OCI-LY1 (cell line): ENCODE measurements at regions not wholly inside any gene's neighbourhood (a gene's known extent, or its start where the extent isn't known, plus 50 kb on each side); places are given as distances from the start of the nearest gene placed in this dataset.

ENCODE experiments used
- H2AFZ ChIP-seq: fragments of 200-600 bp; sonication (generic), shearing (Covaris generic); 2 replicates; pipeline ENCODE4 v1.6.0; 2014; ENCODE audit warnings: antibody characterized with exemption, mild to moderate bottlenecking, low read length
- H3F3A ChIP-seq: fragments of 200-600 bp; sonication (generic), shearing (Covaris generic); 2 replicates; pipeline ENCODE4 v1.6.0; 2014; ENCODE audit warnings: mild to moderate bottlenecking, antibody characterized with exemption, low read length, moderate library complexity; ENCODE audit not compliant: insufficient read depth
- H3K27ac ChIP-seq: fragments of 200-600 bp; sonication (generic); 2 replicates; pipeline ENCODE4 v1.5.1; 2014; ENCODE audit warnings: low read length, mixed run types, mild to moderate bottlenecking, low read depth; ENCODE audit not compliant: poor library complexity, severe bottlenecking
- H3K27me3 ChIP-seq: fragments of 200-600 bp; sonication (generic); 2 replicates; pipeline ENCODE4 v1.6.0; 2014; ENCODE audit warnings: antibody characterized with exemption, mild to moderate bottlenecking, low read length, moderate library complexity; ENCODE audit not compliant: insufficient read depth
- H3K36me3 ChIP-seq: fragments of 200-600 bp; sonication (generic); 2 replicates; pipeline ENCODE4 v1.6.1; 2014; ENCODE audit warnings: mild to moderate bottlenecking, antibody characterized with exemption, low read length, moderate library complexity, mixed read lengths; ENCODE audit not compliant: insufficient read depth
- H3K4me1 ChIP-seq: fragments of 200-600 bp; sonication (generic); 2 replicates; pipeline ENCODE4 v1.5.1; 2014; ENCODE audit warnings: mild to moderate bottlenecking, low read length, moderate library complexity; ENCODE audit not compliant: insufficient read depth, severe bottlenecking
- H3K4me2 ChIP-seq: fragments of 200-600 bp; sonication (generic), shearing (Covaris generic); 2 replicates; pipeline ENCODE4 v1.6.1; 2014; ENCODE audit warnings: low read length
- H3K4me3 ChIP-seq: fragments of 200-600 bp; sonication (generic); 2 replicates; pipeline ENCODE4 v1.5.1; 2014; ENCODE audit warnings: low read length, low read depth, mild to moderate bottlenecking, mixed read lengths; ENCODE audit not compliant: poor library complexity, severe bottlenecking
- H3K79me2 ChIP-seq: fragments of 200-600 bp; shearing (Covaris generic); 2 replicates; pipeline ENCODE4 v1.6.1; 2016; ENCODE audit warnings: mixed run types, low read length, mixed read lengths; ENCODE audit not compliant: insufficient read depth
- H3K9ac ChIP-seq: fragments of 200-600 bp; sonication (generic), shearing (Covaris generic); 2 replicates; pipeline ENCODE4 v1.6.1; 2014; ENCODE audit warnings: mild to moderate bottlenecking, low read length, mixed read lengths
- H3K9me2 ChIP-seq: fragments of 200-600 bp; sonication (generic), shearing (Covaris generic); 2 replicates; pipeline ENCODE4 v1.6.1; 2014; ENCODE audit warnings: low read depth, mild to moderate bottlenecking, low read length, mixed read lengths
- H3K9me3 ChIP-seq: fragments of 200-600 bp; shearing (Covaris generic); 2 replicates; pipeline ENCODE4 v1.6.1; 2014; ENCODE audit warnings: low read length, mixed read lengths
- H4K20me1 ChIP-seq: fragments of 200-600 bp; sonication (generic), shearing (Covaris generic); 2 replicates; pipeline ENCODE4 v1.6.0; 2016; ENCODE audit warnings: mild to moderate bottlenecking, low read length; ENCODE audit not compliant: insufficient read depth
- EZH2 ChIP-seq: fragments of 200-600 bp; sonication (generic), shearing (Covaris generic); IDR thresholded peaks from 2 replicates; pipeline ENCODE4 v1.8.0; 2017; ENCODE audit warnings: borderline replicate concordance, mixed run types, mild to moderate bottlenecking, antibody characterized with exemption, low read length, moderate library complexity, mixed read lengths
- TF ChIP-seq, protein P1 (sequence below): fragments of 200-600 bp; sonication (generic), shearing (Covaris generic); IDR thresholded peaks from 2 replicates; pipeline ENCODE4 v1.5.1; 2017; ENCODE audit warnings: mild to moderate bottlenecking, antibody characterized with exemption, low read length, moderate library complexity, mixed read lengths

GRCh38 chr6:93567164-93567563, 147.8 kb upstream of the EPHA7 start:
- Histone ChIP-seq H3K9me3 (no peaks in the 10 kb centered on the region), H3F3A (no peaks in the 10 kb centered on the region), H3K27me3 (no peaks in the 10 kb centered on the region), H2AFZ (no peak overlapping the region), H3K4me1 (no peaks in the 10 kb centered on the region), H3K79me2 (no peaks in the 10 kb centered on the region), H3K9me2 (no peaks in the 10 kb centered on the region), H3K4me3 (no peak overlapping the region), H3K9ac (no peak overlapping the region), H3K4me2 (no peak overlapping the region), H4K20me1 (no peaks in the 10 kb centered on the region), H3K36me3 (no peaks in the 10 kb centered on the region), H3K27ac (no peak overlapping the region)
- TF ChIP-seq, protein P1, sequence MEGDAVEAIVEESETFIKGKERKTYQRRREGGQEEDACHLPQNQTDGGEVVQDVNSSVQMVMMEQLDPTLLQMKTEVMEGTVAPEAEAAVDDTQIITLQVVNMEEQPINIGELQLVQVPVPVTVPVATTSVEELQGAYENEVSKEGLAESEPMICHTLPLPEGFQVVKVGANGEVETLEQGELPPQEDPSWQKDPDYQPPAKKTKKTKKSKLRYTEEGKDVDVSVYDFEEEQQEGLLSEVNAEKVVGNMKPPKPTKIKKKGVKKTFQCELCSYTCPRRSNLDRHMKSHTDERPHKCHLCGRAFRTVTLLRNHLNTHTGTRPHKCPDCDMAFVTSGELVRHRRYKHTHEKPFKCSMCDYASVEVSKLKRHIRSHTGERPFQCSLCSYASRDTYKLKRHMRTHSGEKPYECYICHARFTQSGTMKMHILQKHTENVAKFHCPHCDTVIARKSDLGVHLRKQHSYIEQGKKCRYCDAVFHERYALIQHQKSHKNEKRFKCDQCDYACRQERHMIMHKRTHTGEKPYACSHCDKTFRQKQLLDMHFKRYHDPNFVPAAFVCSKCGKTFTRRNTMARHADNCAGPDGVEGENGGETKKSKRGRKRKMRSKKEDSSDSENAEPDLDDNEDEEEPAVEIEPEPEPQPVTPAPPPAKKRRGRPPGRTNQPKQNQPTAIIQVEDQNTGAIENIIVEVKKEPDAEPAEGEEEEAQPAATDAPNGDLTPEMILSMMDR, result no peak
- no peak for TF ChIP-seq EZH2

- Histone ChIP-seq H3K36me3 (no peaks in the 10 kb centered on the region), H3K27ac (no peak overlapping the region), H3K9me2 (no peaks in the 10 kb centered on the region), H3K79me2 (no peaks in the 10 kb centered on the region), H3K4me2 (no peak overlapping the region), H3K9me3 (no peaks in the 10 kb centered on the region), H3K27me3 (no peaks in the 10 kb centered on the region), H3K4me1 (no peaks in the 10 kb centered on the region), H3F3A (no peaks in the 10 kb centered on the region), H2AFZ (no peak overlapping the region), H3K9ac (no peak overlapping the region), H3K4me3 (no peak overlapping the region), H4K20me1 (no peaks in the 10 kb centered on the region)
- no peak for TF ChIP-seq EZH2
Observed at GRCh38 chr6:93566285-93566684, 146.9 kb upstream of the EPHA7 start.

GRCh38 chr6:93562582-93562981, 143.2 kb upstream of the EPHA7 start:
- no peaks in the 10 kb centered on the region for H3K27me3 ChIP-seq
- H3F3A ChIP-seq, result no peaks in the 10 kb centered on the region
- H2AFZ ChIP-seq, result no peak overlapping the region
- no peaks in the 10 kb centered on the region for H3K79me2 ChIP-seq
- H3K4me3 ChIP-seq, result no peak overlapping the region
- no peaks in the 10 kb centered on the region for H4K20me1 ChIP-seq
- TF ChIP-seq EZH2, result no peak
- TF ChIP-seq, protein P1, result no peak
- H3K36me3 ChIP-seq, result no peaks in the 10 kb centered on the region
- no peaks in the 10 kb centered on the region for H3K4me1 ChIP-seq
- no peaks in the 10 kb centered on the region for H3K9me2 ChIP-seq
- no peak overlapping the region for H3K27ac ChIP-seq
- H3K9ac ChIP-seq, result no peak overlapping the region
- H3K9me3 ChIP-seq, result no peaks in the 10 kb centered on the region
- H3K4me2 ChIP-seq, result no peak overlapping the region

DNA sequence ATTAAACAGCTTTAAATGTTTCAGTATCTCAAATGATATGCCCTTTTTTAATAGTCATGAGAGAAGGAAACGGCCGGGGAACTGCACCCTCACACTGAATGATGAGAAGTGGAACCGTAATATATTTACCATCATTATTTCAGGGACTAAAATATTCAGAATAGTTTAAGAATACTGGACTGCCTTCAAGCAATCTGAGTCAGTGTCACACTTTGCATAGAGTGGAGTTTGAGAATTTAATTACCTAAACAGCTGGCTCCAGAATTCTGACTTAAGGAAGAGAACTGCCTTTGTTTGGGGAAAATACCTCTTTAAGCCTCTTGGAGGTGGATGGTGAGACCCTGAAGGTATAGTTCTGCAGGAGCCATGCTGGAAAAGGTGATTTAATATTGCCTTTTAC, 135.9 kb upstream of the EPHA7 start:
- H4K20me1 ChIP-seq, result no peaks in the 10 kb centered on the region
- no peaks in the 10 kb centered on the region for H3K4me1 ChIP-seq
- H2AFZ ChIP-seq, result no peak overlapping the region
- no peaks in the 10 kb centered on the region for H3K36me3 ChIP-seq
- no peaks in the 10 kb centered on the region for H3K79me2 ChIP-seq
- TF ChIP-seq, protein P1, result no peak
- TF ChIP-seq EZH2, result no peak
- H3K9me2 ChIP-seq, result no peaks in the 10 kb centered on the region
- H3K27ac ChIP-seq, result no peak overlapping the region
- no peak overlapping the region for H3K9ac ChIP-seq
- no peak overlapping the region for H3K4me2 ChIP-seq
- H3F3A ChIP-seq, result no peaks in the 10 kb centered on the region
- H3K4me3 ChIP-seq, result no peak overlapping the region
- no peaks in the 10 kb centered on the region for H3K27me3 ChIP-seq
- H3K9me3 ChIP-seq, result no peaks in the 10 kb centered on the region
